HG03342 (cell line): ENCODE measurements at regions not wholly inside any gene's neighbourhood (a gene's known extent, or its start where the extent isn't known, plus 50 kb on each side); places are given as distances from the start of the nearest gene placed in this dataset.
"Not testable (repeated sequence)": the region's sequence is repeated elsewhere in the genome, so short reads cannot be mapped to it uniquely, and the experiment has no call there.

ENCODE experiments used
- ATAC-seq: cut with Tn5 transposase; IDR thresholded peaks from one replicate; pipeline ENCODE4 v1.9.1; 2021; ENCODE audit warnings: mild to moderate bottlenecking, moderate library complexity; ENCODE audit not compliant: unreplicated experiment

- ATAC-seq = no peak
Observed at GRCh38 chr7:124257638-124258308, 224.9 kb upstream of the TMEM229A start.

GRCh38 chr7:124255041-124255655 lies 222.3 kb upstream of the TMEM229A start:
- ATAC-seq = no peak

- no peak for ATAC-seq
Observed at GRCh38 chr7:124254396-124254795, 221.5 kb upstream of the TMEM229A start.

GRCh38 chr7:124251636-124252035 lies 218.8 kb upstream of the TMEM229A start:
- ATAC-seq = no peak

- no peak for ATAC-seq
Observed at GRCh38 chr7:124250297-124251034, 217.6 kb upstream of the TMEM229A start.

- ATAC-seq = no peak
Observed at GRCh38 chr7:124247691-124248090, 214.8 kb upstream of the TMEM229A start.

- no peak for ATAC-seq
Observed at GRCh38 chr7:124246262-124246863, 213.5 kb upstream of the TMEM229A start.

GRCh38 chr7:124244469-124244868 lies 211.6 kb upstream of the TMEM229A start:
- ATAC-seq = not testable (repeated sequence)

- ATAC-seq = no peak
Observed at GRCh38 chr7:124219681-124220080, 186.8 kb upstream of the TMEM229A start.

GRCh38 chr7:124208642-124209041 lies 175.8 kb upstream of the TMEM229A start:
- ATAC-seq = no peak

GRCh38 chr7:124208173-124208572 lies 175.3 kb upstream of the TMEM229A start:
- no peak for ATAC-seq

GRCh38 chr7:124205526-124205925 lies 172.7 kb upstream of the TMEM229A start:
- no peak for ATAC-seq

GRCh38 chr7:124202546-124202945 lies 169.7 kb upstream of the TMEM229A start:
- no peak for ATAC-seq

GRCh38 chr7:124201768-124202349 lies 169.0 kb upstream of the TMEM229A start:
- ATAC-seq = no peak

GRCh38 chr7:124196519-124196918 lies 163.7 kb upstream of the TMEM229A start:
- no peak for ATAC-seq

- ATAC-seq = no peak
Observed at GRCh38 chr7:124192885-124193284, 160.0 kb upstream of the TMEM229A start.

GRCh38 chr7:124191713-124192112 lies 158.8 kb upstream of the TMEM229A start:
- ATAC-seq = no peak

- ATAC-seq = no peak
Observed at GRCh38 chr7:124191030-124191429, 158.2 kb upstream of the TMEM229A start.

GRCh38 chr7:124188576-124188975 lies 155.7 kb upstream of the TMEM229A start:
- ATAC-seq = no peak

- no peak for ATAC-seq
Observed at GRCh38 chr7:124187962-124188361, 155.1 kb upstream of the TMEM229A start.

GRCh38 chr7:124183649-124184048 lies 150.8 kb upstream of the TMEM229A start:
- no peak for ATAC-seq
